ENCODE measurements at regions not wholly inside any gene's neighbourhood (a gene's known extent, or its start where the extent isn't known, plus 50 kb on each side); places are given as distances from the start of the nearest gene placed in this dataset.

- no peak for DNase-seq (ENCODE audit: low read depth)
- no peak overlapping the region for H3K4me3 ChIP-seq (ENCODE audit: low read depth, low read length)
- TF ChIP-seq MAX (IDR thresholded peaks at IDR 0.05; ENCODE audit: low read depth, low read length) (no peak), MYC (IDR thresholded peaks at IDR 0.05; ENCODE audit: low read depth, low read length) (no peak), POLR2A (IDR thresholded peaks at IDR 0.05; ENCODE audit: extremely low read depth, insufficient read length) (no peak)
- TF ChIP-seq, protein P1, sequence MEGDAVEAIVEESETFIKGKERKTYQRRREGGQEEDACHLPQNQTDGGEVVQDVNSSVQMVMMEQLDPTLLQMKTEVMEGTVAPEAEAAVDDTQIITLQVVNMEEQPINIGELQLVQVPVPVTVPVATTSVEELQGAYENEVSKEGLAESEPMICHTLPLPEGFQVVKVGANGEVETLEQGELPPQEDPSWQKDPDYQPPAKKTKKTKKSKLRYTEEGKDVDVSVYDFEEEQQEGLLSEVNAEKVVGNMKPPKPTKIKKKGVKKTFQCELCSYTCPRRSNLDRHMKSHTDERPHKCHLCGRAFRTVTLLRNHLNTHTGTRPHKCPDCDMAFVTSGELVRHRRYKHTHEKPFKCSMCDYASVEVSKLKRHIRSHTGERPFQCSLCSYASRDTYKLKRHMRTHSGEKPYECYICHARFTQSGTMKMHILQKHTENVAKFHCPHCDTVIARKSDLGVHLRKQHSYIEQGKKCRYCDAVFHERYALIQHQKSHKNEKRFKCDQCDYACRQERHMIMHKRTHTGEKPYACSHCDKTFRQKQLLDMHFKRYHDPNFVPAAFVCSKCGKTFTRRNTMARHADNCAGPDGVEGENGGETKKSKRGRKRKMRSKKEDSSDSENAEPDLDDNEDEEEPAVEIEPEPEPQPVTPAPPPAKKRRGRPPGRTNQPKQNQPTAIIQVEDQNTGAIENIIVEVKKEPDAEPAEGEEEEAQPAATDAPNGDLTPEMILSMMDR (IDR thresholded peaks at IDR 0.05; ENCODE audit: low read depth, low read length), result no peak
These were observed 175.6 kb upstream of the SKOR2 start for GRCh38 chr18:47427072-47427471.

GRCh38 chr18:47425365-47425764 is 173.9 kb upstream of the SKOR2 start:
- no peak overlapping the region for H3K4me3 ChIP-seq (ENCODE audit: low read depth, low read length)
- TF ChIP-seq MAX (IDR thresholded peaks at IDR 0.05; ENCODE audit: low read depth, low read length) (no peak), POLR2A (IDR thresholded peaks at IDR 0.05; ENCODE audit: extremely low read depth, insufficient read length) (no peak), MYC (IDR thresholded peaks at IDR 0.05; ENCODE audit: low read depth, low read length) (no peak)
- TF ChIP-seq, protein P1 (IDR thresholded peaks at IDR 0.05; ENCODE audit: low read depth, low read length), result no peak
- DNase-seq (ENCODE audit: low read depth), result no peak

GRCh38 chr18:47422524-47422923 is 171.1 kb upstream of the SKOR2 start:
- DNase-seq (ENCODE audit: low read depth), result no peak
- TF ChIP-seq, protein P1 (IDR thresholded peaks at IDR 0.05; ENCODE audit: low read depth, low read length), result no peak
- TF ChIP-seq MYC (IDR thresholded peaks at IDR 0.05; ENCODE audit: low read depth, low read length) (no peak), POLR2A (IDR thresholded peaks at IDR 0.05; ENCODE audit: extremely low read depth, insufficient read length) (no peak), MAX (IDR thresholded peaks at IDR 0.05; ENCODE audit: low read depth, low read length) (no peak)
- H3K4me3 ChIP-seq (ENCODE audit: low read depth, low read length), result no peak overlapping the region

DNA sequence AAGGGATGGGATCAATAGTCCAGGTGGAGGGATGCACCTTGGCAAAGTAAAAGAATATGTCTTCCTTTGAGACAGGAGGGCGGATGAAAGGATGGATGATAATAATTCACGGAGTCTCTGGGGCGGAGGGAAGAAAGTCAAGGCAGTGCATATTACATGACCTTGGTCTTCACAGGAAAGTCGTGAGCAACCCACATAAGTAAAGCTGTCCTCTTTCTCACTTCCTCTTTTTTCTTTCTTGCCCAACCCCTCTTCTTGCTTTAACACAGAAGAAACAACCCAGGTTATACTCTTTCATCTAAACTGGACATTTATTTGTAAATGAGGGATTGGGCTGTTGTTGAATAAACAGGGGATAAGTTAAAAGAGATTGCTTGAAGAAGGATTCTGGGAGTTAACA is 168.7 kb upstream of the SKOR2 start:
- no peak overlapping the region for H3K4me3 ChIP-seq (ENCODE audit: low read depth, low read length)
- TF ChIP-seq MAX (IDR thresholded peaks at IDR 0.05; ENCODE audit: low read depth, low read length) (no peak), POLR2A (IDR thresholded peaks at IDR 0.05; ENCODE audit: extremely low read depth, insufficient read length) (no peak), MYC (IDR thresholded peaks at IDR 0.05; ENCODE audit: low read depth, low read length) (no peak)
- TF ChIP-seq, protein P1 (IDR thresholded peaks at IDR 0.05; ENCODE audit: low read depth, low read length), result no peak
- DNase-seq (ENCODE audit: low read depth), result peak; percentile 46

- TF ChIP-seq POLR2A (IDR thresholded peaks at IDR 0.05; ENCODE audit: extremely low read depth, insufficient read length) (no peak), MYC (IDR thresholded peaks at IDR 0.05; ENCODE audit: low read depth, low read length) (no peak), MAX (IDR thresholded peaks at IDR 0.05; ENCODE audit: low read depth, low read length) (no peak)
- TF ChIP-seq, protein P1 (IDR thresholded peaks at IDR 0.05; ENCODE audit: low read depth, low read length), result no peak
- no peak for DNase-seq (ENCODE audit: low read depth)
- H3K4me3 ChIP-seq (ENCODE audit: low read depth, low read length), result no peak overlapping the region
These were observed 167.3 kb upstream of the SKOR2 start for GRCh38 chr18:47418746-47419145.

DNA sequence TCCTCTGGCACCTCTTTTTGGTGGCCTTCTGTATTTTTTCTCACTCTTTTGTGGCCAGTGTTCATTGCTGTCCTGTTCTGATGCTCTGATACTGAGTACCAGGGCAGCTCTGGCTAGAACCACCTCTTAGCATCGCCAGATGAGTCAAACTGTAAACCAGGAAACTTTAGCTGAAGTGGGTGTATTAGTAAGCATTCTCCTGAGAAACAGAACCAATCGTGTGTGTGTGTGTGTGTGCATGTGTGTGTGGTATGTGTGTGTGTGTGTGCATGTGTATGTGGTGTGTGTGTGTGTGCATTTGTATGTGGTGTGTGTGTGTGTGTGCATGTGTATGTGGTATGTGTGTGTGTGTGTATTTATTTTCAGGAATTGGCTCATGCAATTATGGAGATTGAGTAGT is 166.3 kb upstream of the SKOR2 start:
- TF ChIP-seq MYC (IDR thresholded peaks at IDR 0.05; ENCODE audit: low read depth, low read length), result no peak
- TF ChIP-seq, protein P1 (IDR thresholded peaks at IDR 0.05; ENCODE audit: low read depth, low read length), result no peak
- no peak for TF ChIP-seq MAX (IDR thresholded peaks at IDR 0.05; ENCODE audit: low read depth, low read length)
- no peak for TF ChIP-seq POLR2A (IDR thresholded peaks at IDR 0.05; ENCODE audit: extremely low read depth, insufficient read length)
- no peak for DNase-seq (ENCODE audit: low read depth)
- H3K4me3 ChIP-seq (ENCODE audit: low read depth, low read length), result no peak overlapping the region
